HG03039 (cell line): ENCODE measurements at regions not wholly inside any gene's neighbourhood (a gene's known extent, or its start where the extent isn't known, plus 50 kb on each side); places are given as distances from the start of the nearest gene placed in this dataset.
A peak's percentile ranks its signal among the peaks of the same experiment; 100 is the strongest.
"Not testable (repeated sequence)": the region's sequence is repeated elsewhere in the genome, so short reads cannot be mapped to it uniquely, and the experiment has no call there.

Source experiments
- ATAC-seq: cut with Tn5 transposase; IDR thresholded peaks from one replicate; pipeline ENCODE4 v1.9.1; 2021; ENCODE audit warnings: mild to moderate bottlenecking, moderate library complexity; ENCODE audit not compliant: unreplicated experiment

DNA sequence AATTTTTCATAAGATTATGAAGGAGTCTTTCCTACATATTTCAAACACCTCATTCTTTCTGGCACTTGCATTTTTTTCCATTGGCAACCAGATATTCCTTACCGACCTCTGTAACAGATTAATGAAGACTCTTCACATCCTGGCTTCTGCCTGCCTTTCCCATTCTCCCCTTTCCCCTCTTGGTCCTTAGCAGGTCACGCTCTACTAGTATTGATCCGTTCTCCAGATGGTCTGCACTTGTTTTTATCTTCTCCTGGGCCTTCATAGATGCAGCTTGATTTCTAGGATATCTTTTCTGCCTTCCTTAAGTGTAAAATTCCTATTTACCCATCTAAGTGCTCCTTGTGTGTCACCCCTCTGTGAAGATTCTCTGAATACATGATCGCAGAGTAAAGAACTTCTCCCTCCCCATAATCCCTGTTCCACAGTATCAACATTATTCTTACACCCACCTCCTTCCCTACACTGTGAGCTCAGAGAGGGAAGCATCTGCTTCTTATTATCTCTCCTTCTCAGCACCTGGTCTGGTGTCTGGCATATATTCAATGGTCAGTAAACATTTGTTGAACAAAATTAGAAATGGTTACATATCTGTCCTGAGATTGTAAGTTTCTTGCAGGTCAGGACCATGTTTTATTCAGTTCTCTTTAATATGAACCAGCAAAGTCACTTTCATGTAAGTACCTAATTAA is 654.2 kb downstream of the REEP3 start:
- no peak for ATAC-seq

DNA sequence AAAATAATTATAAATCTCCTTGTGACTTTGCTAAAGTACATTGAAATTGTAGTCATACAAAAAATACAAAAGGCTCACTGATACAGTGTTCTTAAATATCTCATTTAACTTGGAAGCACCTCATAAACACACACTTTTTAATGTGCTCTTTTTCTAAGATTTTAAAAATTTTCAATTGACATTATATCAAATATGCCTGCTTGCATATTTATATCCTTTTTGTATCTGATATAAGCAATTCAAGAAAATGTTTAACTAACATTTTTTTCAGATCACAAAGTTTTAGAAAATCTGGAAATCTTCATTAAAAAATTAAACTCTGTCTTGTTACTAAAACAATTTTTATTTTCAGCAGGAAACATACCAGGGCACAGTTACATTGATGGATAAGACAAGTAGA is 661.5 kb downstream of the REEP3 start:
- no peak for ATAC-seq

DNA sequence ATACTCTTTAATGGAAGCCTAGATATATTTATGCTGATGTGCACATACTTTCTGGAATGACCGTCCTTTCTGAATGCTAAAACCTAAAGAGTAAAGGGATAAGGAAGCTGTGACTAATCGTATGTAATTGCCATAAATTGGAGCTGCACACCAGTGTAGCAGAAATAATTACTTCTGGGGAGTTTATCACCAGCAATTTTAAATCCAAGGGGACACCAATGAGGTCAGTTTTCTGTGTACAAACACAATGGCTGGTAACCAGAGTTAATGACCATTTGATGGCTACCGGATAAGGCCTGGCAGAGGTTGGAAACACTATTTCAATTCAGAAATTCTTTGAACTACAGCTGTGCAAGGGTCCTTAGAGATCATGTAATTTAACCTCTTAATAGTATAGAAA is 670.1 kb downstream of the REEP3 start:
- no peak for ATAC-seq

DNA sequence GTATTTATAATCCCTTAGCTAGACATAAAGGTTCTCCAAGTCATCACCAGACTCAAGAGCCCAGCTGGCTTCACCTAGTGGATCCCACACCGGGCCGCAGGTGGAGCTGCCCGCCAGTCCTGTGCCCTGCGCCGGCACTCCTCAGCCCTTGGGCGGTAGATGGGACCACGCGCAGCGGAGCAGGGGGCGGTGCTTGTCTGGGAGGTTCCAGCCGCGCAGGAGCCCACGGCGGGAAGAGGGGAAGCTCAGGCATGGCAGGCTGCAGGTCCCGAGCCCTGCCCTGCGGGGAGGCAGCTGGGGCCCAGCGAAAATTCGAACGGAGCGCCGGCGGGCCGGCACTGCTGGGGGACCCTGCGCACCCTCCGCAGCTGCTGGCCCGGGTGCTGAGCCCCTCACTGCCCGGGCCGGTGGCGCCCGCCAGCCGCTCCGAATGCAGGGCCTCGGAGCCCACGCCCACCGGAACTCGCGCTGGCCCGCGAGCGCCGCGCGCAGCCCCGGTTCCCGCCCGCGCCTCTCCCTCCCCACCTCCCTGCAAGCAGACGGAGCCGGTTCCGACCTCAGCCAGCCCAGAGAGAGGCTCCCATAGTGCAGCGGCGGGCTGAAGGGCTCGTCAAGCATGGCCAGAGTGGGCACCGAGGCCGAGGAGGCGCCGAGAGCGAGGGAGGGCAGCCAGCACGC is 675.6 kb downstream of the REEP3 start:
- no peak for ATAC-seq

DNA sequence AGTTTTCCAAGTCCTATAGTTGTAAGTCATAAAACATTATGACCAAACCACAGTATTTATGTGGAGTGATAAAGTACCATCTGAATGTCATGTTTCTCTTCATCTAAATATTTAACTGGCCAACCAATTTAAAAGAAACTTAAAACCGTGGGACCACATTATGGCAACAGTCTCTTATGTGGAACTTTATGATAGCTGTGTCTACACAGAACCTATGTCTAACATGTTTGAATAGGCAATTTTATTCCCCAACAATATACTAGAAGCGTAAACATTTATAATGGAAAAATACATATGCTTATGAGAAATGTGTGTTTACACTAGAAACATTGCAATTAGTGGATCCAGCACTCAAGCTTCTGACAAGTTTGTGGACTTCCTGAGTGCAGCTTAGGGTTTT is 680.7 kb downstream of the REEP3 start:
- no peak for ATAC-seq

DNA sequence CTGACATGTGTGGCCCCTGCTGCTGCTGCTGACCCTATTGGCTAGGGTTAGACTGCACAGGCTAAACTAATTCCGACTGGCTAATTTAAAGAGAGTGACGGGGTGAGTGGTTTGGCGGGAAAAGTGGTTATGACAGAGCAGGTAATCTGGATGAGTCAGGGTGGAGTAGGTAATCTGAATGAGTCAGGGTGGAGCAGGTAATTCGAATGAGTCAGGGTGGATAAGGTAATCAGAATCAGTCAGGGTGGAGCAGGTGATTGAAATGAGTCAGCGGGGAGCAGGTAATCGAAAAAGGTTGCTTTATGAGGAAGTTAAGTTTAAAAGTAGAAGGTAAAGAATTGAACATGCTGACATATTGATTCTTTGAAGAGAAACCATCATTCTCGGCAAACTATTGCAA is 683.3 kb downstream of the REEP3 start:
- not testable (repeated sequence) for ATAC-seq

DNA sequence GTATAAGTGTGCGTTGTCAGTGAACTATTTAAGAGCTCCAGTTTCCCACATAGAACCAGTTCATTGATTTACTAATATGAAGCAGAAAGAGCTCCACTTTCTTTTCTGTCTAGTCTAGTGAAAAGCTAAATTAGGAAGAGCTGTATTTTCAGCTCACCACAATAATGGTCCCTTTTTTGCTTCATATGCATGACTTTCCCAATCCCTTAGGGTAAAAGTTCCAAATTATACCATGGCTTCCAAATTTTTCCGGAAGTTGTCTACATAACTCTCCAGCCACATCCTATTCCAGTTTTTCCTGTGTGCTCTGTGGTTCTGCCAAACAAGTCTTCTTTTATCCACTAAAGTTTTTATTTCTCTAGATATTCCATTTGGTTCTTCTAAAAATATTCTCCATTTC is 685.2 kb downstream of the REEP3 start:
- no peak for ATAC-seq

DNA sequence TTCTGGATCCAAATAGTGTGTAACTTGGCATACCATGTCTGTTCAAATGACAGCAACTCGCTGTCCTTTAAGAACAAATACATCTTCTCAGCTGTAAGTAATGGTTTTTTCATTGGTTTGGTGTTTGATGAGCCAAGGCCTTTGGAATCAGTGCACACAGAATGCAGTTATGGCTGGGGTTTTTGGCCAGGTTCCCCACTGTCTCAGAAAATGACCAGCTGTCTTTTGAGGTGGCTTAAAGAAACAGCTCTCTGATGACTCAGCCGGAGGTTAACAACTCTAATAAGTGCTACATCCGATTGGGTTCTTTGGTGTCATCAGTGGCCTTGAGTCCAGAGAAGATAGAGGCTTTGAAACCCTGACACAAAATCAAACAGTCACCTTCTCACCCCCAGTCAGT is 688.4 kb downstream of the REEP3 start:
- no peak for ATAC-seq

DNA sequence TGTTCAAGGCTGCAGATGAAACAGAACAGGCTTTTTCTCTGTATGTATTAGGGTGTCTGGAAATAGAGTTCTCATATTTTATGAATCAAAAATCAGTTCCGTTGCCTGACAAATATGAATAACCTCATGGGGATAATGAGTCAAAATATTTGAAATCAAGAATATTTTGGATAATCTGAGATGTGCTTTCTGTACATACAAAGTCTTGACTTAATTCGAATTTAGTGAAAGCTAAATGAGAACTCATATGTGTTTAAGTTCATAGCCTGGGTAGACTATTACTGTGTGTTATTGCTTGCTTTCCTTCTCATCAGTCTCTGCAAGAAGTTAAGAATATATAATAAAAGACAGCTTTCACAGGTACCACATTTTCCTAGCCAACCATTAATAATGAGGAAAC is 689.0 kb downstream of the REEP3 start:
- ATAC-seq = no peak

DNA sequence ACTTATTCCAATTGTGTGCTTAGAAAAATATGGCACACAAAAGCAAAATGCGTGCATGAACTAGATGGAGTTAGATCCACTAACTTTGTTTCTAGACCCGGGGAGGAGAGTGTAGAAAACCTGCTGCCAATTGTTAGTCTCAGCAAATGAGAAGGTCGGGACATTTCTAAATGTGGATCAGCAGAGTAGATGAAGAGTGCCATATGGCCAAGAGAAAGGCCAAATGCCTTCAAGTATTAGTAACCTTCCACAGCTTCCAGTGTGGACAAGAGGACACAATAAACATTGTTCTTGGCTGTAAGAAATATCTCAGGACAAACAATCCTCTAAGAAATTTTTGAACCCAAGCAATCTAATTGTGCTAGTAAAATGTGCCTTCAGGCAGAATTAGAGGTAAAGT is 690.3 kb downstream of the REEP3 start:
- ATAC-seq = no peak

DNA sequence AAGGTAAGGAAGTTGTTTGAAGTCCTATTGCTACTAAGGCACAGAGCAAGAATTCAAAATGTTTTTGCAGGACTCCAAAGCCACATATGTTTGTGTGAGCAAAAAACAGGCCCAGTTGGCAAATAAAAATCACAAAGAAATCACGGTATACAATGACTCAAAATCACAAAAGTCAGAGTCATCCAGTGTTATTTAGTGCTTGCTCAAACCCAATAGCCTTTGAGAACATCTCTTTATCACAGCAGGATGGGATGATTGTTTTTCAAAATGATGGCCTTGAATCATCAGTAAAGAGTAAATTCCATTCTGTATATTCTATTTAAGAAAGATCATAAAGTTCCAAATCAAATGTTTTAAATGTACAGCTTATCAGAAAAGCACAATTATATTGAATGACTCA is 693.9 kb downstream of the REEP3 start:
- ATAC-seq = no peak

DNA sequence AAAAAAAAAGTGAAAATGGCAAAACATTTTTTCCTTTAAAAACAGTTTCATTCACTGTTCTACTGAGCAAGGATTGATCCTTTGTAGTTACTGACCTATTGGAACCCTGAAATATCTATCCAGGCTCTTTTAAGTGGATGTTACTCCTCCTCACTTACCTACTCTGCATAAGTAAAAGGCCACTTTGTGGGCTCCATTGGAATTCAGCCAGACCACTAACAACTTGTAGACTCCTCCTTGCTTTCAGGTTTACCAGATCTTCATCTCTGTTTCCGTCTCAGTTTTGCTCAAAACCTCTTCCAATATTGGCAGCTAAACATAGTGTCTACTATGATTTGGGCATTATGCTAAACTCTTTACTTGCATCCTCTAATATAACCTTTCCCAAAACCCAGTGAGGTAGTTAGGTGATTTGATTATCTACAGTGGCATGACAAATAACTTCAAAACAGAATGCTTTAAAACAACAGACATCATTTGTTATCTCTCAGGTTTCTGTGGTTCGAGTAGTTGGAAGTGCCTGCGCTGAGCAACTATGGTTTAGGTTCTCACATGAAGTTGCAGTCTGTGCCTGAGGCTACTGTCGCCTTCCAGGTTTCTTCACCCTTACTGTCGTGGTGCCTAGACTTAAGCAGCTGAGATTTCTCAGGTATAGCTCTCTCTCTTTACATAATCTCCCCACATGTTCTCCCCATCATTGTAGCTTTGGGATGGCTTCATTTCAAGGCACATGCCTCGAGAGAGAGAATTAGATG is 698.2 kb downstream of the REEP3 start:
- no peak for ATAC-seq

DNA sequence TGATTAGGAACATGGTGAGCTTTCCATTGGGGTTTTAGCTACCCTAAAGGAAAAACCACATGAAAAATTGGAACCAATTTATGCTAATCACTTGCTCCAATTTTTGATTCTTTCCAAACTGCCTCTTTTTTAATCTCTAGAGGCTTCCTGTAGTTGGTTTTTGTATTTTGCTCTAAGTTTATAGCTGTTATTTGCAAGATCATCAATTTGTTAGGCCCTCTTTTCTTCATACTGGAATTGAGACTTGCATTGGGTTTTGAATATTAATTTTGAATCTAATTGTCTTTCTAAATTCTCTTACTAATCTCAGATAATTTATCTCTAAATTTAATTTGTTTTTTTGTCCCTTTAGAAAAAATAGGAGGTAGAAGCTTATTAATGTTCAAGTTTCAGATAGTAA is 713.3 kb downstream of the REEP3 start:
- no peak for ATAC-seq

DNA sequence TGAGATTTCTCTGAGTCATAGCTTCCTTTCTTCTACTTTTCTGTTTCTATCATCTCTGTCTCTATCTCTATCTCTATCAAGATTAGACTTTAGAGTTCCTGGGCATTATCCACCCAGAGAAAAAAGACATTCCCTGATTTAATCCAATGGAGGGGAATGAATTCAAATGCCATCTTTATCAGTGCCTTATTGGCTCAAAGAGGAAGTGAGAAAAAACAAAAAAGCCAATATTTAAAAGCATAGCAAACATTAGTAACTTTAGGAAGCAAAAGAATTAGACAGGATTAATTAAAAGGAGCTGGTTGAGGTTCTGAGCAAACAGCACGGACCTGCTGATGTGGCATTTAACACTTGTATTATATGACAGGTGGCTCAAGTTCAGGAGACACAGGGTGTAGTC is 736.5 kb downstream of the REEP3 start:
- ATAC-seq = no peak

DNA sequence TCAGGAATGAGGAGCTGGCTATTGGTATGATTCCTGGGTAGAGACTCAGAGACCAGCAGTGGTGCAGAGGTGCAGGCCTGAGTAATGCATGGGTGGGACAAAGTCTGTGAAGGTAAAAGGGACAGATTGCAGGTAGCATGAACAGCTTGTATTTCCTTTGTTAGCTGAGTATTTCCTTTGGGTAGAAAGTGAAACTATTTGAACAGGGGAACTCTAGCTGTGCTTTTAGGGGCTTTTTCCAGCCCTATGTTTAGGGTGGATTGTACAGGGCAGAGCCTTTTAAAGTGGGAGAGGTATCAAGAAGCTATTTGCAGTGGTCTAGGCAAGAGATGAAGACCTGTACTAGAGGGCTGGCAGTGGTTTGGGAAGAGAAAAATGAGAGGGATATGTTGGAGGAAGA is 739.9 kb downstream of the REEP3 start:
- peak; percentile 86 for ATAC-seq

DNA sequence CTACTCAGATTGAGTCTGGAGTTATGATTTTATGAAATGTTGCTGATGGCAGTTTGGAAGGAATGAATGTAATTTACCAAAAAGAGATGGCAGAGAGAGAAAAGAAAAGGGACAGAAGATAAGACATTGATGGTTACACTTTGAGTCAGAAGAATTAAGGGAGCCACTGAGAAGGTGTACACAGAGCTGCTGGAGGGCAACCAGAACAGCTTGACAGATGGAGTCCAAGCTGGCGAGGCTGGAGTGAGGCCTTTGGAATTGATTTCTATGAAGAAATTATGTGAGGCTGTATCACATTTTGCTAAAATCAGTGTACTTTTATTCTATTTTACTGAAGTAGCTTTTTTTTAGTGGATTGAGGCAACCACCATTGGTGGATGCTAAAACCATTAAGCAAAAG is 740.5 kb downstream of the REEP3 start:
- no peak for ATAC-seq

DNA sequence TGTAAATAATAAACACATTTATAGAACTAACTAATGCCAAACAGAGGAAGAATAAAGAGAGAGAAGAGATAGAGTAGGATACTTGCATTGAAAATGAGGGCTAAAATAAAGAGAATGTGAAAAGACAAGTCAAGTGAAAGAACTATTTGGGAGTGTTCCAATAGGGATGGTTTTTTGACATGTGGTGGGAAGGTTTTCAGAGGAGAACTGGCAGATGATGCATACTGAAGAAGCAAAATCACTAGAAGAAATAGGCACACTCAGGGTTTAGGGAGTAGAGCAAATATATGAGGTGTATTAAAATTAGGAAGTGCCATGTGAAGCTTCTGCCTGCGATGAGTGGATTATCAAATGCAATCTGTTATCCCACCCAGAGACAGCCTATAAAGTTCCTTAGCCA is 744.8 kb downstream of the REEP3 start:
- no peak for ATAC-seq

DNA sequence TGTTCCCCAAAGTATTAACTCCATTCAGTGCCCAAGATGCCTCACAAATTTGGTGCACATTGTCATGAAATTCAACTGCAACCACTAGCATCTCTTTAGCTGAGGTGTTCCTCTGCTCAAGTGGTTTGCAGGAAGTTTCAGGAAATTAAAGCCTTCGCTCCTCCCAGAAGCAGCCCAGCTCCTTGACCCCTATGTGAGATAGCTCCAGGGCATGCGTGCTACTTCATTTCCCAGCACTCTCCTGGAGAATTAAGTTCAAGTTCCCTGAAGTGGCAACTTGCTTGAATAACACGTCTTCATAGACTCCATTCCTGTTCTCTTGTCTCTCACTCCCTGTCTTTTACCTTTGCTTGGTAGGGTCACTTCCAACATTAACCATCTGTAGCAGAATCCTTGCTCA is 750.3 kb downstream of the REEP3 start:
- no peak for ATAC-seq

DNA sequence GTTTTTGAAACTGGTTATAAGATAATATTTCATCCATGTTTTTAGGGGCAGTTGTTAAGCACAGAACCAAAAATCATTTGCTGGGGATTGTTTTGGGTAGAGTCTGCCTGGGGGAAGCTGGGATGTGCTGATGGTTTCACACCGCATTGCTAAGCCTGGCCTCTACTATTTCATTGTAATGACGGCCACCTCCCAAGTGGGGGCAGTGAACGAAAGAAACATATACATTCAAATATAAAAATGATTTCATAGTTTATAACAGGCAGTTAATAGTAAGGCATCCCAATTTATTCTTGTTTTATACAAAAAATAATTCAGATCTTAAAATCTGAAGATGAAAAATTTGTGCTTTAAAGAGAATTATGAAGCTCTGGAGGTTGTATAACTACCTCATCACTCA is 750.8 kb downstream of the REEP3 start:
- ATAC-seq = no peak

DNA sequence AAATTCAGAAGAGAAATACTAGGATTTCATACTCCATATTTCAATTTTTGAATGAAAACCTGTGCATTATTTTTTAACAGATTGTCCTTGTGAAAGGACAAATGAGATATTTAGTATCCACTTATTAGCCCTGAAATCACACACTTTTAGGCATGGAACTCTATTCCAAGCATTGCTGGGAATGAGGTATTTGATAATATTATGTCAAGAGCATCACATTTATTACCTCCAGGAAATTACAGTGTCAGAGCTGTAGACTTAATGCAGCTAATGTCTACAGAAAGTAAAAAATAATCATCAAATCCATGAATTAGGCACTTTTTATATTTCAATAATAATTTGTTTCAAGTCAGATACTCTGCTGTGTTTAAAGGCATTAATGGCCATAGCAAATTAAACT is 753.8 kb downstream of the REEP3 start:
- no peak for ATAC-seq

DNA sequence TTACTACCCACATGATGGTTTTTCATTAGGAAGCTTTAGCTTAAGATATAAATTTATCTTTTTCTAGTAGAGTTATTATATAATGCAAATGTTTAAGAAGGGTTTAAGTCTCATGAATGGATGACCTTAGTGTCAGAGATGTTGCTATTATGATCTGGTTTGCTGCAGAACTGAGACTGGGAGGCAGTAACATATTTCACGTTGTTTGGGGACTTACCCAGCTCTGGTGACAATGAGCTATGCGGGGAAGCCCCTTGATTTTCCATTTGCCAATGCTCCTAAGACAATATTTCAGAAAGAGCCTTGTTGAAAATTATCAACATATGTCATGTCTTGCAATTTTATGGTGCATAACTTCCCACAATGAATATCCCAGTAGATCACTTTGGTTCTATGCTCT is 754.6 kb downstream of the REEP3 start:
- ATAC-seq = no peak

DNA sequence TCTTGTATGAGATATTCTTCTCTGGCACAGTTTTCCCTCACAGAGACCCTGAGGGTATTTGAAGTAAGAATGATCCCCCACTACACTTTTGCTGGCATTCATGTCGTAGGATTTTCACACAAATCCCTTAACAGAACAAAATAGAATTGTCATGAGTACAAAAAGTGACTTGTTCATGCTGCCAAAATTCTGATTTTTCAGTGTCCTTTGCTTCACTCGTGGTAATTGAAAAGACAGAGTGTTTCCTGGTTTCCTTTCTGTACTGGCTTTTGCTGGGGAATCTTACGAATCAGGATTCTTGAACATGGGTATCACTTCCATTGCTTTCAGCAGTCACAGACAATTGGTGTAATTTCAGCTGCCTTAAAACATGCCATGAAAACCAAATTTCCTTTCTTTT is 756.3 kb downstream of the REEP3 start:
- ATAC-seq = no peak
